GM12872 (cell line): ENCODE measurements at regions not wholly inside any gene's neighbourhood (a gene's known extent, or its start where the extent isn't known, plus 50 kb on each side); places are given as distances from the start of the nearest gene placed in this dataset.

Source experiments
- CTCF ChIP-seq: IDR thresholded peaks from 3 replicates; pipeline ENCODE4 v1.5.1; 2011; ENCODE audit warnings: low read depth, mild to moderate bottlenecking, low read length, moderate library complexity; ENCODE audit not compliant: insufficient read depth

DNA sequence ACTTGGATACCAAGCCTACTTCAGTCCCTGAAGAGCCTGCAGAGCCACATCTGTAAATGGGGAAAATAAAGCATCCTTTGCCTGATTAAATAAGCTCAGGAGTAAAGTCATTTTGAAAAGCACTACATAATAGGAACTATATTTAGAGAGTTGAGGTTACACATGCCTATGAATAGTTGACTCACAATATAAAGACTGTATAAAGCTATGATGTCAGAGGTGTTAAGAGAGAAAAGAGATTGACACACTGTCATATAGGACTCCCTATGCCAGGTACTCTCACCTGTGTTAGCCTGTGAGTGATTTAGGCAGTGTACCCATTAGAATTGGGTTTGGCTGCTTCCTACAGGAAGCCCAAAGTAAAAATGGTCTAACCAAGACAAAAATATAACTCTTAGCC lies 87.7 kb upstream of the CRHR1 start:
- TF ChIP-seq CTCF = no peak

DNA sequence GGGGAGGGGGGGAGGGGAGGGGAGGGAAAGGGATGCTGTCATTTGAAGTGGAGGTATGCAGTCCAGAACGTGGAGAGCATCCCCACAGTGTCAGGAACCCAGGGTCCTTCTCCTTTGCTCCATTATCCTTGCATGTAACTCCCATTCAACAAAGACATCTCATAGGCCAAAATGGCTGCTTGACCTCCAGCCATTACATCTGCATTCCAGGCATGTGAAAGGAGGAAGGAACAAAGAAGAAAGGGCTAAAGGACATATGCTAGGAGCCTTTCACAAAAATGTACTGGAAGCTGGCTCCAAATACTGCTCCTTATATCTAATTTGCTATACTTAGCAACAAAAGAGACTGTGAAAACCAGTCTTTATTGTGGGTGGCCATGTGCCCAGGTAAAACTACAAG lies 87.0 kb upstream of the CRHR1 start:
- no peak for TF ChIP-seq CTCF

GRCh38 chr17:45700171-45701090 lies 83.7 kb upstream of the CRHR1 start:
- TF ChIP-seq CTCF = no peak

GRCh38 chr17:45702666-45703266 lies 81.4 kb upstream of the CRHR1 start:
- no peak for TF ChIP-seq CTCF

DNA sequence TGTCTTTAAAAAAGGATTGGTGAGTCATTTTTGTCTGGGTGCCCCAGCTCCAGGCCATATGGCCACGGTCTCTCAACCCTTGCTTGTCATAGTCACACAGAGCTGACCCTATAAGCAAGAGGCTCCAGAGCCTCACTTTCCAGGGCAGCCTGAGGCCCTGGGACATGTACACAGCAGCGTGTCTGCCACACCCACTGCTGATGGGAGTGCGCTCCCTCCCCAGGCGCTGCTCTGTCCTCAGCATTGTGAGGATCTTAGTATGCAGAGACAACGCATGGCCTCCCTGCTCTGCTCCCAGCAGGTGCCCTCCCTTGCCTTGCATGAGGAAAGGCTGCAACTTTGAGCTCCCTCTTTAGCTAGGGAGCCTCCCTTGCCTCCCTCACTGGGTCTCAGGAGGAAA lies 80.8 kb upstream of the CRHR1 start:
- TF ChIP-seq CTCF = no peak

DNA sequence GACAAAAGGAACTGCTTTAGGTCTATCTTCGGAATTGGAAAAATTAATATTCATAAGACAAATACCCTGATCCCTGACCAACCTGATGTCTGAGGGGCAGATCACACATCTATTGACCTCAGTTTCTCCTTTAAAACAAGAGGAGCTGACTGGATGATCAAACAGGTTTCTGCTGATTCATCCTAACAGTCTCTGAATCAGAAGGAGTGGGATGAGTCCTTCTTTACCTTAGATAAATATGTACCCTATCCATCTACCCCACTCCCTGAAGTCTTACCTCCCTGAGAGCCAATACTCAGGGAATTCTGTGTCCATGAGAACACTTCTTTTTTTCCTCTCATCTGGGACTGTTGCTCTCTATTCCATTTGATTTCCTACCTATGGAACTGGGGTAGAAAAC lies 80.3 kb upstream of the CRHR1 start:
- no peak for TF ChIP-seq CTCF

DNA sequence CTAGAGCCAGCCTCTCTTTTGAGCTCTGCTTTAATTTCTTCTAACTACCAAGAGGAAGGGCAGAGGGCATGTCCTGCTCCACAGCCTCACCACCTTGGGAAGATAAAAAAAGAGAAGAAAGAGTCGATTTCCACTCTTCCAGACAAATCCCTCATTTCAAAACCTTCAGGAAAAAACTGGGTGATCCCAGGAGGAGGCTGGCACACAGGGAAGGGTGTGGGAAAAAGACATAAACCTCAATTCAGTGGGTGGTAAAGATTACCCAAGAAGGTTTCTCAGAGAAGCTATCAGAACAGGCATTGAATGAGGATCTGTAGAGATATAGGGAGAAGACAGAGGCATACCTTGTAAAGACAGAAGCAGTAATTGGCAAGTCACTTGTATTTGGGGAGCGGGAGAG lies 79.9 kb upstream of the CRHR1 start:
- no peak for TF ChIP-seq CTCF
